PC-3 (cell line): ENCODE measurements at regions not wholly inside any gene's neighbourhood (a gene's known extent, or its start where the extent isn't known, plus 50 kb on each side); places are given as distances from the start of the nearest gene placed in this dataset.
A peak's percentile ranks its signal among the peaks of the same experiment; 100 is the strongest.

Experiments used
- ATAC-seq: fragments of 200-7000 bp; cut with Tn5 transposase; 2 replicates; pipeline ENCODE4 v1.9.1; 2020; ENCODE audit warnings: mild to moderate bottlenecking, moderate library complexity
- BruUV-seq: library from RNA; stranded (reverse); fragments of 400-500 nt; replicated peaks from 2 replicates; lab custom pipeline; 2021; lab: Mats Ljungman, UMichigan
- CTCF ChIA-PET: fragments of 300-600 bp; sonication (Branson Sonifier 250); formaldehyde crosslinking; loops from one replicate; lab custom pipeline; 2022; ENCODE audit warnings: antibody characterized with exemption; lab: Charles Lee
- POLR2A ChIA-PET: fragments of 300-600 bp; sonication (Branson Sonifier 250); formaldehyde crosslinking; loops from one replicate; lab custom pipeline; 2022; ENCODE audit warnings: antibody characterized with exemption; ENCODE audit not compliant: unreplicated experiment; lab: Charles Lee
- DNase-seq: peaks from one replicate; pipeline ENCODE4 v3.0.0-alpha.2; 2015
- H2AFZ ChIP-seq: fragments of 300-600 bp; sonication (generic); 2 replicates; pipeline ENCODE4 v1.6.0; 2016; ENCODE audit warnings: antibody characterized with exemption, low read length
- H3F3A ChIP-seq: fragments of 300-600 bp; sonication (generic); one replicate; pipeline ENCODE4 v1.6.0; 2017; ENCODE audit warnings: antibody characterized with exemption, low read length, control low read depth, mild to moderate bottlenecking; ENCODE audit not compliant: unreplicated experiment
- H3K27ac ChIP-seq: fragments of 300-600 bp; sonication (generic); 2 replicates; pipeline ENCODE4 v1.5.1; 2016; ENCODE audit warnings: mild to moderate bottlenecking, low read length
- H3K27me3 ChIP-seq: fragments of 300-600 bp; sonication (generic); 2 replicates; pipeline ENCODE4 v1.6.1; 2016; ENCODE audit warnings: low read length, mixed read lengths
- H3K36me3 ChIP-seq: fragments of 300-600 bp; sonication (generic); 2 replicates; pipeline ENCODE4 v1.6.1; 2016; ENCODE audit warnings: low read depth, mixed run types, low read length, mixed read lengths
- H3K4me1 ChIP-seq: fragments of 300-600 bp; sonication (generic); 2 replicates; pipeline ENCODE4 v1.5.1; 2016; ENCODE audit warnings: low read length; ENCODE audit not compliant: insufficient read depth
- H3K4me2 ChIP-seq: fragments of 300-600 bp; sonication (generic); 2 replicates; pipeline ENCODE4 v1.6.0; 2016; ENCODE audit warnings: low read length
- H3K4me3 ChIP-seq: fragments of 300-600 bp; sonication (generic); 2 replicates; pipeline ENCODE4 v1.5.1; 2016; ENCODE audit warnings: mild to moderate bottlenecking, low read length, mixed read lengths
- H3K79me2 ChIP-seq: fragments of 300-600 bp; sonication (generic); 2 replicates; pipeline ENCODE4 v1.6.1; 2017; ENCODE audit warnings: low read length, mixed read lengths
- H3K9ac ChIP-seq: fragments of 300-600 bp; sonication (generic); 2 replicates; pipeline ENCODE4 v1.6.0; 2016; ENCODE audit warnings: mild to moderate bottlenecking, low read length
- H3K9me2 ChIP-seq: fragments of 300-600 bp; sonication (generic); replicated peaks from 2 replicates; pipeline ENCODE4 v1.6.1; 2016; ENCODE audit warnings: mixed run types, low read length, mixed read lengths
- H3K9me3 ChIP-seq: fragments of 300-600 bp; sonication (generic); 2 replicates; pipeline ENCODE4 v1.6.1; 2016; ENCODE audit warnings: low read length, mixed read lengths
- H4K20me1 ChIP-seq: fragments of 300-600 bp; sonication (generic); 2 replicates; pipeline ENCODE4 v1.6.1; 2016; ENCODE audit warnings: low read length, mixed read lengths
- CTCF ChIP-seq: fragments of 300-600 bp; sonication (generic); conservative IDR thresholded peaks from 2 replicates; pipeline ENCODE4 v1.5.1; 2017; ENCODE audit warnings: antibody characterized with exemption, low read depth, mild to moderate bottlenecking, low read length
- EZH2 ChIP-seq: fragments of 300-600 bp; sonication (generic); IDR thresholded peaks from one replicate; pipeline ENCODE4 v1.6.1; 2017; ENCODE audit warnings: antibody characterized with exemption, mild to moderate bottlenecking, low read length; ENCODE audit not compliant: unreplicated experiment
- EZH2phosphoT487 ChIP-seq: fragments of 300-600 bp; sonication (generic); IDR thresholded peaks from 2 replicates; pipeline ENCODE4 v1.6.1; 2018; ENCODE audit warnings: mild to moderate bottlenecking, antibody characterized with exemption, low read length, borderline replicate concordance
- intact Hi-C: fragments of 100-400 bp; cut with micrococcal nuclease; formaldehyde crosslinking; loops from 2 replicates; pipeline ENCODE4 v1.9.0; 2023

- H3K36me3 ChIP-seq, result no peaks in the 10 kb centered on the region
- DNase-seq (peak; percentile 97), ATAC-seq (peak; percentile 90)
- ChIA-PET CTCF (no interaction called here), POLR2A (no interaction called here)
- peaks cover 30% of the 10 kb centered on the region for H3K4me1 ChIP-seq
- H2AFZ ChIP-seq, result peak overlapping the region; percentile 67
- H3K9me3 ChIP-seq, result no peaks in the 10 kb centered on the region
- no peak for TF ChIP-seq CTCF
- no peak for TF ChIP-seq EZH2phosphoT487
- no peak for TF ChIP-seq EZH2
- no TSS peak for BruUV-seq
- peak overlapping the region; percentile 84 for H3K4me2 ChIP-seq
- H3F3A ChIP-seq, result no peaks in the 10 kb centered on the region
- peak overlapping the region; percentile 54 for H3K4me3 ChIP-seq
- H3K9ac ChIP-seq, result peak overlapping the region; percentile 22; the same call in 1 of the 2 replicates
- H3K27ac ChIP-seq, result peak overlapping the region; percentile 63
- H4K20me1 ChIP-seq, result no peaks in the 10 kb centered on the region
- no peaks in the 10 kb centered on the region for H3K9me2 ChIP-seq
- no peaks in the 10 kb centered on the region for H3K79me2 ChIP-seq
- no peaks in the 10 kb centered on the region for H3K27me3 ChIP-seq
- intact Hi-C loops, result loop anchor here (5.0 kb wide), 1 partner anchor 37 kb away; no protein-coding TSS in a partner anchor
These were observed 114.3 kb upstream of the DAP start for GRCh38 chr5:10875201-10875768.

DNA sequence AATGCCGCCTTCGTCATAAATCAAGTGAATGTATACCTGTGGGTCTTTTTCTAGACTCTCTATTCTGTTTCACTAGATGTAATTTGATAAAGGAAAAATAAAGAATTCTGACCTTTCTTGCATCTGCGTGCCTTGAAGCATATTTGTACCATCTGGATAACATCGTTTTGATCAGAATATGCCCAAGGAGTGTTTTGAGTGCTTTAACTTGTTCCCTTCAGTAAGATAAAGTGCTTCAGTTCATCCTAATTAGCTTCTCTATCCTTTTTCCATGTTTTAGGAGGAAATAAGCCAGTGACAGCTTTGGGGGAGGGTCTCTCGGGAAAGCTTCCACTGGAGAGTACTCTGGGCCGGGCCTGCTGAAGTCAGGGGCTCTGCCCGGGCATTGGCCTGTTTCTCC, 113.5 kb upstream of the DAP start:
- Histone ChIP-seq H3K4me3 (no peak overlapping the region), H4K20me1 (no peaks in the 10 kb centered on the region), H3K9me3 (no peaks in the 10 kb centered on the region), H3K9me2 (no peaks in the 10 kb centered on the region), H3K9ac (no peak overlapping the region), H3F3A (no peaks in the 10 kb centered on the region), H3K27ac (peak overlapping the region; percentile 63; the same call in 1 of the 2 replicates), H3K79me2 (no peaks in the 10 kb centered on the region), H2AFZ (no peak overlapping the region), H3K27me3 (no peaks in the 10 kb centered on the region), H3K36me3 (no peaks in the 10 kb centered on the region), H3K4me1 (peaks cover 30% of the 10 kb centered on the region), H3K4me2 (peak overlapping the region; percentile 84; the same call in 1 of the 2 replicates)
- TF ChIP-seq EZH2 (no peak), EZH2phosphoT487 (no peak), CTCF (no peak)
- ChIA-PET POLR2A (no interaction called here), CTCF (no interaction called here)
- intact Hi-C loops, result no loop called here
- no peak for ATAC-seq
- no peak for DNase-seq
- BruUV-seq, result no TSS peak

- no peaks in the 10 kb centered on the region for H3F3A ChIP-seq
- intact Hi-C loops, result no loop called here
- no peaks in the 10 kb centered on the region for H3K79me2 ChIP-seq
- no peak overlapping the region for H3K9ac ChIP-seq
- H3K4me2 ChIP-seq, result no peak overlapping the region
- no peak overlapping the region for H2AFZ ChIP-seq
- TF ChIP-seq EZH2phosphoT487 (no peak), EZH2 (no peak)
- ATAC-seq (no peak), DNase-seq (no peak)
- H4K20me1 ChIP-seq, result no peaks in the 10 kb centered on the region
- no peaks in the 10 kb centered on the region for H3K9me3 ChIP-seq
- no TSS peak for BruUV-seq
- no peaks in the 10 kb centered on the region for H3K9me2 ChIP-seq
- ChIA-PET CTCF (no interaction called here), POLR2A (no interaction called here)
- no peaks in the 10 kb centered on the region for H3K36me3 ChIP-seq
- no peaks in the 10 kb centered on the region for H3K27me3 ChIP-seq
- peaks cover 12% of the 10 kb centered on the region for H3K4me1 ChIP-seq
- no peak overlapping the region for H3K4me3 ChIP-seq
- H3K27ac ChIP-seq, result no peak overlapping the region
These were observed 109.8 kb upstream of the DAP start for GRCh38 chr5:10870791-10871190.
